Right cardiac atrium (tissue), 5 donors: ENCODE measurements at regions not wholly inside any gene's neighbourhood (a gene's known extent, or its start where the extent isn't known, plus 50 kb on each side); places are given as distances from the start of the nearest gene placed in this dataset.

Source experiments
- ATAC-seq, 2 donors: fragments of 200-7000 bp; cut with Tn5 transposase; one replicate each; pipeline versions ENCODE4 v1.8.0 to v1.9.1; 2020; ENCODE audit warnings: moderate library complexity in 2 of 2, mild to moderate bottlenecking in 1 of 2
- DNase-seq, 3 donors: peaks; one replicate each; pipeline ENCODE4 v3.0.0-alpha.2; 2020
- H3K27ac ChIP-seq: one replicate; pipeline ENCODE4 v1.5.1; 2013; ENCODE audit warnings: mild to moderate bottlenecking, low read length, control low read depth, moderate library complexity
- H3K27me3 ChIP-seq: one replicate; pipeline ENCODE4 v1.6.1; 2013; ENCODE audit not compliant: control insufficient read depth, insufficient read depth
- H3K4me1 ChIP-seq: one replicate; pipeline ENCODE4 v1.6.1; 2013; ENCODE audit warnings: low read length; ENCODE audit not compliant: control insufficient read depth, insufficient read depth
- H3K4me3 ChIP-seq: one replicate; pipeline ENCODE4 v1.5.1; 2013; ENCODE audit warnings: low read length, control low read depth
- H3K9me3 ChIP-seq: one replicate; pipeline ENCODE4 v1.6.1; 2013; ENCODE audit warnings: low read length; ENCODE audit not compliant: control insufficient read depth
- WGBS: extraction: QIAGEN DNeasy Blood & Tissue Kit; methylation state at CpG from one replicate; pipeline ENCODE4 v1.1.7; 2013; 5-methylcytosine and 5-hydroxymethylcytosine counted together
- intact Hi-C, 4 donors: fragments of 100-400 bp; cut with DNase I; formaldehyde crosslinking; loops; one replicate each; pipeline versions ENCODE4 v1.11.0 to v1.14.0; 2022 to 2023
- microRNA-seq, 2 donors: library from miRNA; unstranded; fragments of <30 nt; microRNA quantifications; one replicate each; pipeline ENCODE4 v1.2.0, GENCODE V29; 2020 to 2021
- donor health status: healthy with polysubstance abuse.
- donor health status: DM: no; HTN: yes; CAD: no.
- donor health status: DM: no; HTN: no; CAD: no.
- donor health status: DM: no; HTN: yes; CAD: no; lungs with severe emphysema.
- donor health status: DM: yes; HTN: yes; CAD: no.

DNA sequence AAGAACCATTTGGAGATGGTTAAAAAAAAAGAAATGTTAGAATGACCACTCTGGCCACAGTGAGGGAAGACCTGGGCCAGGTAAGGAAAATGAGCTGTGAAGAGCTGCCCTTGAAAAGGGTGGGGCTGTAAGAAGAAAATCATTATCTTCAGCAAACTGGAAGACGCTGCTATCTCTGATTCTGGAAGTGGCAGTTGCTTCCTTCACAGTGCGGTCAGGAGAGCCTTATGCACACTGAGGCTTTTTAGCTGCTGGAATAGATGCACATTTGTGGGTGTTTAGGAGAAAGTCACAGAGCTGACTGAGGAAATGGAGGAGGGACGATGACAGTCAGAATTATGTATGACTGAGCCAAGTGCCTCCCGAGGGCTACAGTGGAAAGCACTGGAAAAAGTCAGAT is 91.6 kb downstream of the TBX19 start:
- ATAC-seq (no peak), DNase-seq (no peak)
- 39% methylated on average over 4 of the region's 4 CpGs for WGBS
- H3K27ac ChIP-seq: no peak overlapping the region
- peaks cover 9% of the 10 kb centered on the region for H3K4me1 ChIP-seq
- intact Hi-C loops: no loop called here
- no peaks in the 10 kb centered on the region for H3K27me3 ChIP-seq
- no peaks in the 10 kb centered on the region for H3K9me3 ChIP-seq
- no peak overlapping the region for H3K4me3 ChIP-seq

GRCh38 chr1:168371477-168371876 is 90.8 kb downstream of the TBX19 start:
- ATAC-seq (peak in 1 of 2 donors; percentile 62), DNase-seq (peak in 2 of 3 donors; percentile 64)
- peaks cover 9% of the 10 kb centered on the region for H3K4me1 ChIP-seq
- no peak overlapping the region for H3K4me3 ChIP-seq
- no peak overlapping the region for H3K27ac ChIP-seq
- intact Hi-C loops: no loop called here
- H3K27me3 ChIP-seq: no peaks in the 10 kb centered on the region
- 61% methylated on average over 5 of the region's 5 CpGs for WGBS
- H3K9me3 ChIP-seq: no peaks in the 10 kb centered on the region

GRCh38 chr1:168370586-168370985 is 89.9 kb downstream of the TBX19 start:
- Histone ChIP-seq H3K4me1 (peaks cover 9% of the 10 kb centered on the region), H3K4me3 (no peak overlapping the region), H3K27ac (no peak overlapping the region), H3K9me3 (no peaks in the 10 kb centered on the region), H3K27me3 (no peaks in the 10 kb centered on the region)
- ATAC-seq (no peak), DNase-seq (no peak)
- intact Hi-C loops: no loop called here
- WGBS: 85% methylated on average over 3 of the region's 3 CpGs

- ATAC-seq (no peak), DNase-seq (peak in 1 of 3 donors; percentile 30)
- no peaks in the 10 kb centered on the region for H3K9me3 ChIP-seq
- peaks cover 9% of the 10 kb centered on the region for H3K4me1 ChIP-seq
- WGBS: 91% methylated on average over 5 of the region's 5 CpGs
- no peak overlapping the region for H3K27ac ChIP-seq
- H3K4me3 ChIP-seq: no peak overlapping the region
- H3K27me3 ChIP-seq: no peaks in the 10 kb centered on the region
- intact Hi-C loops: no loop called here
These were observed 89.0 kb downstream of the TBX19 start for GRCh38 chr1:168369655-168370054.

GRCh38 chr1:168368131-168368530 is 87.5 kb downstream of the TBX19 start:
- intact Hi-C loops: no loop called here
- H3K4me3 ChIP-seq: no peak overlapping the region
- no peak overlapping the region for H3K27ac ChIP-seq
- DNase-seq (no peak), ATAC-seq (no peak)
- 72% methylated on average over 1 of the region's 1 CpG for WGBS
- no peaks in the 10 kb centered on the region for H3K9me3 ChIP-seq
- H3K4me1 ChIP-seq: peaks cover 9% of the 10 kb centered on the region
- H3K27me3 ChIP-seq: no peaks in the 10 kb centered on the region

DNA sequence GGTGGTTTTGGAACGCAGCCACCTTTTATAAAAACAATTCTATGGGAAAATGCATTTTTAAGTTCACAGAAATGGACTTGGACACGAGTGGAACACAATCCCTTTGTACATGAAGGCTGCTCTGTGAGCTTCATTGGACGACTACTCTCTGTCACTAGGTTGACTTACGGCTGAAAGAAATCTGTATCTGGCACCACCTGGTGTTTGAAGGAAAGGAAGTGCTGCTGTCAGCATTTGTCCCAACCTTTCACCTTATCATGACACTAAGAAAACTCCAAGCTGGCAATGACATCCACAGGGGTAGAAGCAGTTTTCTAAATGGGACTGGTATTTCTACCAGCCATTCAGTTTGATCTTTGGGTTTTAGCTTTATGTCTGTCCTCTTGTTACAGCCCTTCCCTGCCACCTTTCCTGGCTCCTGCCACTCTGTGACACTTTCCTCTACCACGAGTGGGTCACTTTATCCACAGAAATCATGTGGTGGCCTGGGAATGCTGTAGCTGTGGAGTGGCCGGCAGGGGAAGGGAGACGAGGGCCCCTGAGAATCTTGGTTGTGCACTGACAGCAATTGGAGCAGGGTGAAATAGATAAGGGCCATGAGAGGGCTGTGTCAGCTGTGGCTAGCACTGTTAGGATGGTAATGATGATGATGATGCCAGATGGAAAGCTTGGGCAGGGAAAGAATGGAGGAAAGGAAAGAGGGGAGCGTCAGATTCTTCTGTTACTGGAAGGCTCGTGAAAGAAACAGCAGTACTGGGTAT is 85.2 kb downstream of the TBX19 start:
- Histone ChIP-seq H3K27ac (no peak overlapping the region), H3K4me1 (no peaks in the 10 kb centered on the region), H3K27me3 (no peaks in the 10 kb centered on the region), H3K4me3 (no peak overlapping the region), H3K9me3 (no peaks in the 10 kb centered on the region)
- WGBS: 54% methylated on average over 9 of the region's 9 CpGs
- DNase-seq (no peak), ATAC-seq (no peak)
- intact Hi-C loops: no loop called here

Small RNAs in the stretch of these regions (microRNA-seq; reads per million reads assigned to microRNA genes)
- gene MIR557: 0 reads per million in 2 donors
